ENCODE measurements at regions not wholly inside any gene's neighbourhood (a gene's known extent, or its start where the extent isn't known, plus 50 kb on each side); places are given as distances from the start of the nearest gene placed in this dataset.
A peak's percentile ranks its signal among the peaks of the same experiment; 100 is the strongest.

DNA sequence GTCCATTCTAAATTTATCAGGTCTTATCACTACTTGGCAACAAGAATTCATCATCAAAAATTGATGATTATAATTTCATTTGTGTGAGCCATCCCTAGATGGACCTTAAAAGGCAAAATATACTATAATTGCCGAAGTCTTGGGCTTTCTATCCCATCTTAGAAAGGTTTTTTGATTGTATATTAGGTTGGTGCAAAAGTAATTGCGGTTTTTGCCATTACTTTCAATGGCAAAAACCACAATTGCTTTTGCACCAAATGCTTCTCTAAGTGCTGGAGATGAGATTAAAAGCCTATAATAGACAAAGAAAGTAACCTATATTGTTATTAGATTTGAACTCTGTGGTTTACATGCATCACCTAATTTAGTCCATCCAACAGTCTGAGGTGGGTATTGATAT is 612.9 kb downstream of the ZNF385D start:
- DNase-seq (ENCODE audit: low read depth) (no peak), FAIRE-seq (no peak)
- Histone ChIP-seq H3K36me3 (ENCODE audit: control insufficient read depth, insufficient read depth, low read length) (no peaks in the 10 kb centered on the region), H3K27me3 (ENCODE audit: control insufficient read depth, insufficient read depth, low read length) (no peaks in the 10 kb centered on the region), H3K4me3 (ENCODE audit: low read depth, low read length) (no peak overlapping the region)
- TF ChIP-seq, protein P1, sequence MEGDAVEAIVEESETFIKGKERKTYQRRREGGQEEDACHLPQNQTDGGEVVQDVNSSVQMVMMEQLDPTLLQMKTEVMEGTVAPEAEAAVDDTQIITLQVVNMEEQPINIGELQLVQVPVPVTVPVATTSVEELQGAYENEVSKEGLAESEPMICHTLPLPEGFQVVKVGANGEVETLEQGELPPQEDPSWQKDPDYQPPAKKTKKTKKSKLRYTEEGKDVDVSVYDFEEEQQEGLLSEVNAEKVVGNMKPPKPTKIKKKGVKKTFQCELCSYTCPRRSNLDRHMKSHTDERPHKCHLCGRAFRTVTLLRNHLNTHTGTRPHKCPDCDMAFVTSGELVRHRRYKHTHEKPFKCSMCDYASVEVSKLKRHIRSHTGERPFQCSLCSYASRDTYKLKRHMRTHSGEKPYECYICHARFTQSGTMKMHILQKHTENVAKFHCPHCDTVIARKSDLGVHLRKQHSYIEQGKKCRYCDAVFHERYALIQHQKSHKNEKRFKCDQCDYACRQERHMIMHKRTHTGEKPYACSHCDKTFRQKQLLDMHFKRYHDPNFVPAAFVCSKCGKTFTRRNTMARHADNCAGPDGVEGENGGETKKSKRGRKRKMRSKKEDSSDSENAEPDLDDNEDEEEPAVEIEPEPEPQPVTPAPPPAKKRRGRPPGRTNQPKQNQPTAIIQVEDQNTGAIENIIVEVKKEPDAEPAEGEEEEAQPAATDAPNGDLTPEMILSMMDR (IDR thresholded peaks at IDR 0.05; ENCODE audit: insufficient read depth, low read length, severe bottlenecking) = no peak

DNA sequence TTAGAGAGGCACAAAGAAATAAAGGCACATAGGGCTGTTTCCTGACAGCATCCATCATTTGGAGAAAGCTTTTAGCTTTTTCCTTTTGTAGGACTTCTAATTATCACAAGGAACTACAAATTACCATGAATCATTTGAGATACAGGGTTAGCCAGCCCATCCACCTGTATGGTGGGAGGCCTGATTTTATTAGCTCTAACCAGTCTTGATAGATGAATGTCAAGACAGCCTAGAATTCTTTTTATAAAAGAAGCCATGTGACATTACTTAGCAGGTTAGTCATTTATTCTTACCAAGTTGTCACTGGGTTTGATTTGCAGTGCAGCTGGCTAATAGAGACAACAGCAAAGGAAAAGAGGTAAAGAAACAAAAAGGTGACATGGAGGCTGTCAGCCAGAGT is 618.1 kb downstream of the ZNF385D start:
- TF ChIP-seq, protein P1 (IDR thresholded peaks at IDR 0.05; ENCODE audit: insufficient read depth, low read length, severe bottlenecking) = no peak
- Histone ChIP-seq H3K4me3 (ENCODE audit: low read depth, low read length) (no peak overlapping the region), H3K27me3 (ENCODE audit: control insufficient read depth, insufficient read depth, low read length) (no peaks in the 10 kb centered on the region), H3K36me3 (ENCODE audit: control insufficient read depth, insufficient read depth, low read length) (no peaks in the 10 kb centered on the region)
- FAIRE-seq = no peak
- DNase-seq (ENCODE audit: low read depth) = no peak

DNA sequence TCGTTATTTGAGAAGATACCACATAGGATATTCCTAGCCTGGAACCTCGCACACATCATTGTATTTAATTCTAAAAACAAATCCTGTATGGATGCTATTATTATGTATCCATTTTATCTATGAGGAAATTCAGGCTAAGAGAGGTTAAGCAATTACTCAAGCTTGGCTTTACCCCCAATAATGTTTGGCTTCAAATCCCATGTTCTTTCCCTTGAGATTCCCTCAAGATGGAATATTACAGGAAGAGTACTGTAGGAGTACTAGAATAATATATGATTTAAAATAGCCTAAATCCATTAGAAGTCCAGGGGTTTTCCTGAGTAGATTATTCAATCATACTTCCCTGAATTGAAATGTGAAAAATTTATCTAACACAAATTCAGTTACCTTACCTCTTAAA is 630.2 kb downstream of the ZNF385D start:
- Histone ChIP-seq H3K36me3 (ENCODE audit: control insufficient read depth, insufficient read depth, low read length) (no peaks in the 10 kb centered on the region), H3K27me3 (ENCODE audit: control insufficient read depth, insufficient read depth, low read length) (no peaks in the 10 kb centered on the region), H3K4me3 (ENCODE audit: low read depth, low read length) (no peak overlapping the region)
- FAIRE-seq (no peak), DNase-seq (ENCODE audit: low read depth) (no peak)
- TF ChIP-seq, protein P1 (IDR thresholded peaks at IDR 0.05; ENCODE audit: insufficient read depth, low read length, severe bottlenecking) = no peak

DNA sequence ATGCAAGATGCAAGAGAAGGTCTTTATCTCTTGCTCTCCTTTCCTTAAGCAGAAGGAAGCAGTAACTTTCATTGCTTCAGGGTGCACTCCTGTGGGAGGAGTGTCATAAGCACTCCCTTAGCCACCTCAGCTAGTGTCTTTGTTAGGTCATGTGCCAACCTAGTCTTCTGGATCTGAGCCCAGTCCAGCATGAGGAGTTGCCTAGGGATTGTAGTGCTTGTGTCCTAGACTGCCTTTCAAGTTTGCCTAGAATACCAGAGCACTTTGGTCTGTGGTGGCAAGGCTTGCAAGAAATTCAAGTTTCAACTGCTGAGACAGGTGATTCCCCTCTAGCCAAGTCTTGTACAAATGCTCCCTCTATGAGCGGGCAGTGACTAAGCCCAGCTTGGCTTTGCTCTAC is 633.6 kb downstream of the ZNF385D start:
- H3K36me3 ChIP-seq (ENCODE audit: control insufficient read depth, insufficient read depth, low read length) = no peaks in the 10 kb centered on the region
- FAIRE-seq (peak; percentile 76), DNase-seq (ENCODE audit: low read depth) (peak; percentile 75)
- H3K27me3 ChIP-seq (ENCODE audit: control insufficient read depth, insufficient read depth, low read length) = no peaks in the 10 kb centered on the region
- H3K4me3 ChIP-seq (ENCODE audit: low read depth, low read length) = no peak overlapping the region
- TF ChIP-seq, protein P1 (IDR thresholded peaks at IDR 0.05; ENCODE audit: insufficient read depth, low read length, severe bottlenecking) = no peak

DNA sequence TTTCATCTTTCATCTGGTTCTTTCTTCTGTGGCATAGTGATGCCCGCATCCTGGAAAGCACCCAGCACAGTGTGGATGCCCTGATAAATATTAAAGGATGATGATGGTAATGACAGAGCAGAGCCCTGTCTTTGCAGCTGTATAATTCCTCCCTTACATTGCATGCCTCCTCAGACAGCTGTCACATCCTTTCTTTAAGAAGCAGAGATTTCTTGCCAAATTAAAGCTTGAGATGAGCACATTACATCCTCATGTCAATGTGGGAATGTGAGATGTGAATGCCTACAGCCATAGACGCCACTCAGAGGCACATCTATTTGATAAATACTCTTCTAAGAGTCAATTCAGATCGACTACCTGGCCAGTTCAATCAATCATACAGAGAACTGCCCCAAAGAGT is 642.0 kb downstream of the ZNF385D start:
- DNase-seq (ENCODE audit: low read depth) = no peak
- no peaks in the 10 kb centered on the region for H3K36me3 ChIP-seq (ENCODE audit: control insufficient read depth, insufficient read depth, low read length)
- no peak overlapping the region for H3K4me3 ChIP-seq (ENCODE audit: low read depth, low read length)
- TF ChIP-seq, protein P1 (IDR thresholded peaks at IDR 0.05; ENCODE audit: insufficient read depth, low read length, severe bottlenecking) = no peak
- FAIRE-seq = no peak
- no peaks in the 10 kb centered on the region for H3K27me3 ChIP-seq (ENCODE audit: control insufficient read depth, insufficient read depth, low read length)

DNA sequence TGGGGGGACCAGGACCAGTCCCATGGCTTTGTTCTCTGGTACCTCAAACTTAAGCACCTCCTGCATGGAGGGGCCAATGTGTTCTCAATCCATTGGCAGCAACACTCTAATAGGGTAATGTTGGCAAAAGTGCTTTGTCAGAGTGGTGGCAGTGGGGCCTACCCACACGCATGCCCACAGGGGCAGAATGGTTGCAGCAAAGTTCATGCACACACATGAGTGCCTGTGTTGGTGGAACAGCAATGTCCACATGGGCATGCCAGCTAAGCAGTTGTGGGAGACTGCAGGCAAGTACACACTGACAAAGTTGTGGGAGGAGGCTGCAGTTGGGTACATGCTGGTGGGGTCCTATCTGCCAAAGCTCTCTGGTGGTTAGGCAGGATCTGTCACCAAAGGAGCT is 645.2 kb downstream of the ZNF385D start:
- TF ChIP-seq, protein P1 (IDR thresholded peaks at IDR 0.05; ENCODE audit: insufficient read depth, low read length, severe bottlenecking) = no peak
- DNase-seq (ENCODE audit: low read depth) (no peak), FAIRE-seq (no peak)
- no peaks in the 10 kb centered on the region for H3K27me3 ChIP-seq (ENCODE audit: control insufficient read depth, insufficient read depth, low read length)
- no peak overlapping the region for H3K4me3 ChIP-seq (ENCODE audit: low read depth, low read length)
- H3K36me3 ChIP-seq (ENCODE audit: control insufficient read depth, insufficient read depth, low read length) = no peaks in the 10 kb centered on the region

All from bronchial epithelial cell (primary cell).